Stimulated activated CD8-positive, alpha-beta memory T cell treated with anti-CD3 and anti-CD28 coated beads, Interleukin-4, amount 100 ng/mL, for 1 hour (primary cell): ENCODE measurements at regions not wholly inside any gene's neighbourhood (a gene's known extent, or its start where the extent isn't known, plus 50 kb on each side); places are given as distances from the start of the nearest gene placed in this dataset.

Experiments
- DNase-seq, 2 donors: peaks; one replicate each; pipeline ENCODE4 v3.0.0-alpha.2; 2020; ENCODE audit warnings: low read depth in 2 of 2, low spot score in 1 of 2

- DNase-seq, result no peak
These were observed 459.5 kb downstream of the RMST start for GRCh38 chr12:97921979-97922722.

DNA sequence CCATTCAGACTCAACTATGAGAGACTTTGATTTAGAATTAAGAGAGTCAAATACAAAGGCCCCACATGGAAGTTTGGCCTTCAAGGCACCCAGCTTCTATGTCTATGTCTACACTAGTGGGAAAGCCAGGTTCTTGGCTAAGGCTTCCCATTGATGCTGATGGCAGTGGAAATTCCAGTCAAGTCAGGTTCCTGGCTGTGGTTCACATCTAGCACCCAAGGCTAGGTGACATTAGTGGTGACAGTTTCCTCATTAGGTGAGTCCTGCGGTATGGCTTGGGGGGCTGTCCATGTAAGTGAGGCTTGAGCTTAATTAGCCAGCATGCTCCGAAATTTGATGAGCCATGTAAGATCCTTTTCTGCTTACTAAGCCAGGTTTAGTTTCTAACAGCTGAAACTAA, 460.9 kb downstream of the RMST start:
- no peak for DNase-seq

- DNase-seq, result no peak
These were observed 461.5 kb downstream of the RMST start for GRCh38 chr12:97924122-97924521.

- DNase-seq, result no peak
These were observed 465.4 kb downstream of the RMST start for GRCh38 chr12:97927977-97928376.

GRCh38 chr12:97936165-97936564, 473.6 kb downstream of the RMST start:
- DNase-seq, result no peak

GRCh38 chr12:97938031-97938430, 475.4 kb downstream of the RMST start:
- no peak for DNase-seq

DNA sequence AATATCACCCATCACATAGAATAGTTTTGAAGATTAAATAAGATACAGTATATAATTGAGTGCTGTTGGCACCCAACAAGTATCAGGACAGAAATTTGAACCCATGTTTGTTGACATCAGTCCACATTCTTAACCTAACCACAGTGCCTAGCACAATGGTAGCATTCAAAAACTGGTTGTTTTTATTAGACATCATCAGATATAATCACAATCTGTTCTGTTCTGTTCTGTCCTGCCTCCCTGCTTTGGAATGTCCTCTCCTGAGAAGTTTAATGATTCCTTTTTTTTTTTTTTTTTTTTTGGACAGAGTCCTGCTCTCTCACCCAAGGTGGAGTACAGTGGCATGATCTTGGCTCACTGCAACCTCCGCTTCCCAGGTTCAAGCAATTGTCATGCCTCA, 476.6 kb downstream of the RMST start:
- no peak for DNase-seq

DNA sequence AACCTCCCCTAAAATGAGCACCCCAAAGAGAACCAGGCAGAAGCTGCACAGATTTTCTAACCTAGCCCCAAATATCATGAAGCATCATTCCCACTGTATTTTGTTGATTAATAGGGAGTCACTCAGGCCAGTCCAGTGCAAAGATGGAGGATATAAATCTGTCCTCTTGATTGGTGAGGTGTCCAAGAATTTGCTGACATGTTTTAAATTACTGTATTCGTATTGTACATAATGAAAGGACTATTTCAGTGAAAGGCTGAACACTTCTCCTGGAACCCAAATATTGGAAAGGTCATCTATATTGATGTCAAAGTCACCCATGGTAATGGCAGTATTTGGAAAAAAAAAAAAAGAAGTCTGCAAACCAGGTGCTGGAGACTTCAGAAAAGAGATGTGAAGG, 477.5 kb downstream of the RMST start:
- DNase-seq, result no peak

DNA sequence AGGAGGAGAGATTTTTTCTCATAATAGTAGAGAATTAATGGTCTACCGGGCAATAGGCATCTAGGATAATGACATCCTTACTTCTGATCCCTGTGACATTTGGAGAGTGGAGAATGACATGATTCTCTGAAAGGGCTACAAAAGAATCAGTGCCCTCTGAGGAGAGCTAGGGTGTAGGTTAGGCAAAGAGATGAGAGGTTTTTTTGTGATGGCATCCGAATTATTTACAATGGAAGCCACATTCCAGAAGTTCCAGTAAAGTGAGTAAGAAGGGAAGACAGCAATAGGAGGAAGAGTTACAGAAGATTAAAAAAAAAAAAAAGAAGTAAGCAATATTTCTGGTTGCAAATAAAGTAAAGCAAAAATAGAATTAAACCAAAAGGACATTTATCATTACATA, 478.0 kb downstream of the RMST start:
- no peak for DNase-seq

GRCh38 chr12:97941686-97942354, 479.2 kb downstream of the RMST start:
- DNase-seq, result no peak

- no peak for DNase-seq
These were observed 480.8 kb downstream of the RMST start for GRCh38 chr12:97943359-97943758.

- no peak for DNase-seq
These were observed 482.0 kb downstream of the RMST start for GRCh38 chr12:97944576-97944975.

GRCh38 chr12:97946701-97947100, 484.1 kb downstream of the RMST start:
- no peak for DNase-seq

DNA sequence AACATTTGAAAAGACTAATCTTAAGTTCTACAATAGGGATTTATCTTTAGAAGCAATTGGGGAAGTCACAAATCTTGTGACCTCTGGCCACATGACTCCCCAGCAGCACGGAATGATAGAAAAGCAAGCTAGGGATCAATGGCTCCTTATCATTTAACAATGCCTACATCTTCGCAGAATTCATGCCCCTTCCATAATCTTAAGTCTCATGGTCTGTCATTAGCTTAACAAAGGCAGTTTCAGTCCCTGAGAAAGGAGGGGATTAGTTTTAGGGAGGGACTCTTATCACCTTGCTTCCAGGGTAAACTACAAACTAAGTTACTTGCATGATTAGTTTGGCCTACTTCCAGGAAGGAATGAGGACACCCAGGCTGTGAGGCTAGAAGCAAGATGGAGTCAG, 486.0 kb downstream of the RMST start:
- DNase-seq, result no peak

DNA sequence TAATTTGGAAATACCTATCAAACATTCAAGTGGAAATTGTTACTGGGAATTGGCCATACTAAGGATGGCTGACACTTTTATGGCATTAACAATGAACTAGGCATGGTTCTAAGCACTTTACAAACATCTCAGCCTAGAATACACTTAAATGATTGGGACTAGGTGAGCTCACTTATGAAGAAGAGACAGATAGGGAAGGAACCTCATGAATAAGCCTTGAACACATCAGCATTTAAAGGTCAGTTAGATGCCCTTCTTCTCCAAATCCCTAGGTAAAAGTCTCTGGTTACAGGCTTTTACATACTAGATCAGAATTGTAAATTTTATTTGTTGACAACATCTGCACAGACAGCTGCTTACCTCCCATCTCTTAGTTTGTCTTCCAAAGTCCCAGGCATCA, 488.6 kb downstream of the RMST start:
- no peak for DNase-seq

- DNase-seq, result no peak
These were observed 489.1 kb downstream of the RMST start for GRCh38 chr12:97951717-97952116.

GRCh38 chr12:97957109-97957508, 494.5 kb downstream of the RMST start:
- DNase-seq, result no peak

DNA sequence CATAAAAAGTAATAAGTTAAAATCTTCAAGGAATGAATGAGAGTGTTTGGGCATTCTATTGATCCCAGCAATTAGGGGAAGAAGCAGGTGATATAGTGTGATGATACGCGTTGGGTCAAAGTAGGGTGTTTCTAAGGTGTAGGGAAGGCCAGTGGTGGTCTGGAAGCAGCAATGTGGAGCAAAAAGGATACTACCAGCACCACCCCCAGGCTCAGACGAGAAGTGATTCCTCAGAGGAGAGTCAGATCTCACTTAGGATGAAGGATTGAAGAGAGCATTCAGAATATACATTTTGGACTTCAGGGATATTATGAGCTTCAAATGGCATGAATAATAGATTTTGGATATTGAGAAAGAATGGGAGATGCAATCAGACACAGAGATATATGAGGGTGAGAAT, 497.6 kb downstream of the RMST start:
- no peak for DNase-seq

DNA sequence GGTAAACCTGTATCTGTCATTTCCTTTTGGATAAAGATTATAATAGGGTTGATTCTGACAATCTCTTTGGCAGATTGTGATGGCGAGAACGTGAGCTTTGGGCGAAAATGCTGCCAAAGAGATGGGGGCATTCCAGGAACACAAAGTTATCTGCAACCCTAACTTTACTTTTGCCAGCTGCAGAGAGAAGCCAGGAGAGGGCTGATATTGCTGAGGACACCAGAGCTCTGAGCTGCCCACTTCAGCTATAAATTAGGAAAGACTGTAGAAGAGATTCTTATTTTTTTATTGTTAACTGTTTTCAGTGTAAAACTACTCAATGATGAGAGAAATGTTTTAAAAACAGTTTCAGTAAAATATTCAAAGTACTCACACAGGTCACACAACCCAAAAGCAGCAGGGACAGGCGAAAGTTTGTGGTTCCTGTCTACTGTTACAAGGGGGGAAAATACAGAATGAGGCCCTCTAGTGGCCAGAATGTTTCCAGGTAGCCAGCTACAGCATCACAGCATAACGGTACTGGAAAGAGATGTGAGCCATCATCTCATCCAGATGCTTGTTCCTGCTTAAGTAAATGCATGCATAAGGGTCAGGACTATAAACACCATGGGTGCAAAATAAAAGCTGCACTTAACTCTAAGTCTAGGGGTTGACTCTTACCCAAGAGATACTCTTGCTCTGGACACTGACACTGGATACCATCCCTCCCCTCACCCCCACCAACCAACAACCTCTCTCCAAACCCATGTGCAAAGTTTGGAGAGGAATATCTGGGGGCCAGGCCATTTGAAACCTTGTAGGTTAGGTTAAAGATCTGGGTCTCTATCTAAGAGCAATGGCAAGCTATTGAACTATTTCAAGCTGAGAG, 498.4 kb downstream of the RMST start:
- DNase-seq, result no peak

GRCh38 chr12:97967831-97968230, 505.2 kb downstream of the RMST start:
- DNase-seq, result no peak

GRCh38 chr12:97968641-97969197, 506.1 kb downstream of the RMST start:
- no peak for DNase-seq
